Neuronal stem cell (in vitro differentiated cells): ENCODE measurements at regions not wholly inside any gene's neighbourhood (a gene's known extent, or its start where the extent isn't known, plus 50 kb on each side); places are given as distances from the start of the nearest gene placed in this dataset.
"Not testable (repeated sequence)": the region's sequence is repeated elsewhere in the genome, so short reads cannot be mapped to it uniquely, and the experiment has no call there.

ENCODE experiments used
- DNase-seq: peaks from one replicate; pipeline ENCODE4 v3.0.0-alpha.2; 2013; ENCODE audit warnings: low spot score
- H2AFZ ChIP-seq: one replicate; pipeline ENCODE4 v1.6.1; 2013; ENCODE audit warnings: mild to moderate bottlenecking, low read length, inconsistent platforms
- H2AK5ac ChIP-seq: 2 replicates; pipeline ENCODE4 v1.6.1; 2013; ENCODE audit warnings: low read depth, mild to moderate bottlenecking, inconsistent platforms, low read length, moderate library complexity, mixed read lengths
- H2BK120ac ChIP-seq: 2 replicates; pipeline ENCODE4 v1.6.1; 2013; ENCODE audit warnings: low read depth, mild to moderate bottlenecking, inconsistent platforms, low read length, moderate library complexity, mixed read lengths
- H2BK12ac ChIP-seq: one replicate; pipeline ENCODE4 v1.6.1; 2013; ENCODE audit warnings: low read length, inconsistent platforms
- H2BK15ac ChIP-seq: 2 replicates; pipeline ENCODE4 v1.6.1; 2013; ENCODE audit warnings: mild to moderate bottlenecking, low read length, inconsistent platforms, mixed read lengths
- H2BK5ac ChIP-seq: one replicate; pipeline ENCODE4 v1.6.1; 2013; ENCODE audit warnings: inconsistent platforms, mild to moderate bottlenecking, low read length, moderate library complexity
- H3K14ac ChIP-seq: one replicate; pipeline ENCODE4 v1.6.1; 2013; ENCODE audit warnings: low read length, inconsistent platforms
- H3K18ac ChIP-seq: 2 replicates; pipeline ENCODE4 v1.6.1; 2013; ENCODE audit warnings: low read length, inconsistent platforms
- H3K23ac ChIP-seq: 2 replicates; pipeline ENCODE4 v1.6.1; 2013; ENCODE audit warnings: low read depth, mild to moderate bottlenecking, mixed read lengths, low read length, inconsistent platforms; ENCODE audit not compliant: poor library complexity
- H3K27ac ChIP-seq: replicated peaks from 3 replicates; pipeline ENCODE4 v1.5.1; 2013; ENCODE audit warnings: low read length, inconsistent platforms
- H3K27me3 ChIP-seq, 3 experiments: 2 replicates each; pipeline ENCODE4 v1.6.1; 2013; ENCODE audit warnings: low read length in 3 of 3, mild to moderate bottlenecking in 2 of 3, inconsistent platforms in 1 of 3, low read depth in 1 of 3, mixed read lengths in 1 of 3, moderate library complexity in 1 of 3; ENCODE audit not compliant: control insufficient read depth in 3 of 3, insufficient read depth in 3 of 3
- H3K36me3 ChIP-seq, 2 donors: replicated peaks in 1 of 2; 2 replicates each; pipeline ENCODE4 v1.6.1; 2013; ENCODE audit warnings: low read length in 2 of 2; ENCODE audit not compliant: control insufficient read depth in 2 of 2, insufficient read depth in 2 of 2
- H3K4ac ChIP-seq: 2 replicates; pipeline ENCODE4 v1.6.1; 2013; ENCODE audit warnings: inconsistent platforms, mild to moderate bottlenecking, low read length, moderate library complexity
- H3K4me1 ChIP-seq, 2 donors: 1 replicate in 1 of 2; 2 replicates in 1 of 2; pipeline ENCODE4 v1.6.1; 2013; ENCODE audit warnings: low read length in 2 of 2, low read depth in 1 of 2; ENCODE audit not compliant: control insufficient read depth in 2 of 2, insufficient read depth in 1 of 2
- H3K4me2 ChIP-seq: one replicate; pipeline ENCODE4 v1.6.1; 2013; ENCODE audit warnings: mild to moderate bottlenecking, low read length, inconsistent platforms; ENCODE audit not compliant: insufficient read depth, poor library complexity, severe bottlenecking
- H3K4me3 ChIP-seq, 2 donors: 2 replicates each; pipeline ENCODE4 v1.5.1; 2013; ENCODE audit warnings: low read length in 2 of 2, mild to moderate bottlenecking in 2 of 2, inconsistent platforms in 1 of 2, moderate library complexity in 1 of 2
- H3K79me1 ChIP-seq: one replicate; pipeline ENCODE4 v1.6.1; 2013; ENCODE audit warnings: low read depth, mild to moderate bottlenecking, inconsistent platforms, low read length, moderate library complexity
- H3K9ac ChIP-seq: one replicate; pipeline ENCODE4 v1.6.1; 2013; ENCODE audit warnings: mild to moderate bottlenecking, low read depth, low read length, inconsistent platforms; ENCODE audit not compliant: poor library complexity
- H3K9me3 ChIP-seq, 2 donors: replicated peaks in 1 of 2; 2 replicates each; pipeline versions ENCODE3 to v1.6.1; 2013; ENCODE audit warnings: low read length in 2 of 2, mild to moderate bottlenecking in 2 of 2, inconsistent platforms in 1 of 2, low read depth in 1 of 2, mixed read lengths in 1 of 2, moderate library complexity in 1 of 2; ENCODE audit not compliant: control insufficient read depth in 2 of 2, insufficient read depth in 1 of 2
- H4K8ac ChIP-seq: one replicate; pipeline ENCODE4 v1.6.1; 2013; ENCODE audit warnings: low read depth, mild to moderate bottlenecking, inconsistent platforms, low read length, moderate library complexity
- H4K91ac ChIP-seq: one replicate; pipeline ENCODE4 v1.6.1; 2013; ENCODE audit warnings: low read length, low read depth, mild to moderate bottlenecking, inconsistent platforms; ENCODE audit not compliant: poor library complexity
- WGBS, 2 donors: extraction: QIAGEN DNeasy Blood & Tissue Kit; methylation state at CpG; one replicate each; pipeline ENCODE4 v1.1.7; 2013; ENCODE audit warnings: missing lambda C conversion rate in 2 of 2, mixed read lengths in 1 of 2; ENCODE audit not compliant: insufficient read length in 2 of 2, insufficient replicate concordance in 1 of 2; ENCODE audit errors: extremely low coverage in 2 of 2; 5-methylcytosine and 5-hydroxymethylcytosine counted together

DNA sequence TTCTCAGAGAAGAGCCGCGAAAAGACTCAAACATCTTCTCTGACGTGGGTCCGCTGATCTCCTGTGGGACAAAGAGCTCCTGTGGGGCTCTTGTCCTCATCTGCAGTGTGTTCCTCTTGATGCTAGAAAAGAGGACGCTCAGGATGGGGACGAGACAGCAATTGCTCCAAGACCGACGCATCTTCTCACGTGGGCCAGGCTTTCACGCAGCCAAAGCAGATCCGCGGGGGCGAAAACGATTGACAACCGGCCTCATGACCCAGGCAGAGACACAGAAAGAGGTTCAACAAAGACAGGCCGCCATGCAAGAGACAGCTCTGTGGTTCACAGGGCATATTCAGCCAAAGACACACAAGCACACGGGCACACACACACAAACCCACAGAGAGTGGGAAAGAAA, 971.8 kb upstream of the DEFB115 start:
- DNase-seq, result no peak
- H3K27me3 ChIP-seq, result no peaks in the 10 kb centered on the region
- no peaks in the 10 kb centered on the region for H3K9me3 ChIP-seq
- H2AK5ac ChIP-seq, result no peak overlapping the region
- H2AFZ ChIP-seq, result no peak overlapping the region
- no peak overlapping the region for H3K4me2 ChIP-seq
- no peaks in the 10 kb centered on the region for H3K79me1 ChIP-seq
- H2BK120ac ChIP-seq, result no peak overlapping the region
- H3K9ac ChIP-seq, result no peak overlapping the region
- no peak overlapping the region for H3K27ac ChIP-seq
- H3K36me3 ChIP-seq, result no peaks in the 10 kb centered on the region
- H3K18ac ChIP-seq, result no peak overlapping the region
- no peak overlapping the region for H3K23ac ChIP-seq
- H2BK5ac ChIP-seq, result no peak overlapping the region
- no peak overlapping the region for H4K91ac ChIP-seq
- H2BK12ac ChIP-seq, result peak overlapping the region; percentile 58
- H4K8ac ChIP-seq, result no peak overlapping the region
- H3K4me1 ChIP-seq, result no peaks in the 10 kb centered on the region
- H3K4me3 ChIP-seq, result no peak overlapping the region
- no peak overlapping the region for H2BK15ac ChIP-seq
- H3K14ac ChIP-seq, result peak overlapping the region; percentile 71
- WGBS, 2 donors, result no CpG with 5 or more reads among the region's 17 CpGs
- H3K4ac ChIP-seq, result no peak overlapping the region

DNA sequence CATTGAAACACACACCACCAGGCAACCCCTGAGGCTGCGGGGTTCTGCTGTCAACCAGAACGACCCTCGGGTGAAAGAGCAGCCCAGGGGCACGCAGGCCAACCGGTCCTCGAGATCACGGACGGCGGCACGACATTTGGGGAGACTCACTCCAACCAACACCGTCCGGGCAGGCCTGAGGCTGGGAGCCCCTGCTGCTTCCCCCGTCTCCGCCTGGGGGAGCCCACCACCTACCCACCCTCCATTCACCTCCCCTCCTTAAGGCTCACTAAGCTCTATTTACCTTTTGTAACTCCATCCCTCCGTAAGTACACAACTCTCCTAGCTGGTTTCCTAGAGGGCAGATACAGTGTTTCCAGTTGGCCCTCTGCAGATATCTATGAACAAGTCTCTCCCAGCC, 971.3 kb upstream of the DEFB115 start:
- H3K27ac ChIP-seq, result no peak overlapping the region
- no peak overlapping the region for H3K4me2 ChIP-seq
- no peak overlapping the region for H4K8ac ChIP-seq

DNA sequence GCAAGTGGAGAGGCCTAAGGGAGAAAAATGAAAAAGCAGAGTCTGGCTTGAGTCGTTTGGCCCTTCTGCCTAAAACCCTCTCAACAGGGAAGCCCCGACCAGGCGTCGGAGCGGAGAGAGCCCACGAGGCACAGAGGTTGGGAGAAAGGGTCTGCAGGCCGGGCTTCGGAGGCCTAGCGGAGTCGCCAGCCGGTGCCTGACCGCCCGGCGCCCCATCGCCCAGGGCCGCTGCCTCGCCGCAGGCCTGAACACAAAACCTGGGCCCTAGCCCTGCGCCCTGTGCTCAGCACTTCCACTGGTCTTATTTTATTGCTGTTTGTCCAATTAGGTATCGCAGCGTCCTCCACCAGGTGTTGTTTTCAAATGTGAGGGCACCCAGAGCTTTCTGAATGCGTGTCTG, 970.0 kb upstream of the DEFB115 start:
- H3K4me2 ChIP-seq, H3K4ac ChIP-seq, H4K91ac ChIP-seq, H3K79me1 ChIP-seq, H3K27ac ChIP-seq, H2BK15ac ChIP-seq, H3K4me3 ChIP-seq, H3K23ac ChIP-seq, DNase-seq, H3K27me3 ChIP-seq, H2AK5ac ChIP-seq, H2BK12ac ChIP-seq, H3K4me1 ChIP-seq, H2BK120ac ChIP-seq, H3K18ac ChIP-seq, H3K9ac ChIP-seq, H2AFZ ChIP-seq, H4K8ac ChIP-seq, H3K36me3 ChIP-seq, H3K9me3 ChIP-seq, H2BK5ac ChIP-seq, H3K14ac ChIP-seq: not testable (repeated sequence)
- WGBS, 2 donors, result no CpG with 5 or more reads among the region's 22 CpGs

More for the DNA sequence above, 971.3 kb upstream of the DEFB115 start:
- Histone ChIP-seq H3K4ac (no peak overlapping the region), H3K4me1 (no peaks in the 10 kb centered on the region), H3K27me3 (no peaks in the 10 kb centered on the region), H3K36me3 (no peaks in the 10 kb centered on the region), H4K91ac (no peak overlapping the region), H2BK15ac (no peak overlapping the region), H3K79me1 (no peaks in the 10 kb centered on the region), H3K9ac (no peak overlapping the region), H3K4me3 (no peak overlapping the region), H2BK5ac (no peak overlapping the region), H2BK120ac (no peak overlapping the region), H3K23ac (no peak overlapping the region), H2BK12ac (no peak overlapping the region), H3K14ac (no peak overlapping the region), H3K18ac (no peak overlapping the region), H2AFZ (no peak overlapping the region), H3K9me3 (no peaks in the 10 kb centered on the region), H2AK5ac (no peak overlapping the region)
- no peak for DNase-seq
- no CpG with 5 or more reads among the region's 15 CpGs for WGBS, 2 donors

DNA sequence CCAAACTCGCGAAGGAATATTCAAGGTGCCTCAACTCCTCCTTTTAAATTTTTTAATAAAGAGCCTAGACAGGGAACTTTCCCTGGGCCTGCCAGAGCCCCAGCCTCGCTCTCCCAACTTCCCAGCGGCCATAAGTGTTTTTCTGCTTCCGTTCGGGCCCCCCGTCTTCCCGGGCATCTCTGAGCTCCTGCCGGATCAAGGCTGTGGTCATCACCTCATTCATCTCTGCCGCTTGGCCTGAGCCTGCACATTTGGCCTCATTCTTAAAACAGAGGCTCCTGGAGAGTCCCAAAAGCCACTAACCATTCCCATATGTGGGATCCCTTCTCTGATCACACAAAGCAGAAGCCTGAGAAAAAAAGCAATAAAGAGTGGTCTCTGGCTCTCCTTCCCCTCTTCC, 969.1 kb upstream of the DEFB115 start:
- H3K18ac ChIP-seq, result no peak overlapping the region
- no CpG with 5 or more reads among the region's 10 CpGs for WGBS, 2 donors
- H3K9me3 ChIP-seq, result no peaks in the 10 kb centered on the region
- H2BK15ac ChIP-seq, result no peak overlapping the region
- H2BK12ac ChIP-seq, result no peak overlapping the region
- H3K9ac ChIP-seq, result no peak overlapping the region
- H4K8ac ChIP-seq, result no peak overlapping the region
- H3K4ac ChIP-seq, result no peak overlapping the region
- no peaks in the 10 kb centered on the region for H3K36me3 ChIP-seq
- H3K27me3 ChIP-seq, result no peaks in the 10 kb centered on the region
- H3K23ac ChIP-seq, result no peak overlapping the region
- H3K4me3 ChIP-seq, result no peak overlapping the region
- no peak overlapping the region for H3K4me2 ChIP-seq
- H2AK5ac ChIP-seq, result no peak overlapping the region
- no peak overlapping the region for H3K14ac ChIP-seq
- H2AFZ ChIP-seq, result no peak overlapping the region
- no peaks in the 10 kb centered on the region for H3K4me1 ChIP-seq
- no peak for DNase-seq
- H3K27ac ChIP-seq, result no peak overlapping the region
- no peak overlapping the region for H2BK120ac ChIP-seq
- no peak overlapping the region for H4K91ac ChIP-seq
- H2BK5ac ChIP-seq, result no peak overlapping the region
- H3K79me1 ChIP-seq, result no peaks in the 10 kb centered on the region
